ENCODE measurements at regions not wholly inside any gene's neighbourhood (a gene's known extent, or its start where the extent isn't known, plus 50 kb on each side); places are given as distances from the start of the nearest gene placed in this dataset.

DNA sequence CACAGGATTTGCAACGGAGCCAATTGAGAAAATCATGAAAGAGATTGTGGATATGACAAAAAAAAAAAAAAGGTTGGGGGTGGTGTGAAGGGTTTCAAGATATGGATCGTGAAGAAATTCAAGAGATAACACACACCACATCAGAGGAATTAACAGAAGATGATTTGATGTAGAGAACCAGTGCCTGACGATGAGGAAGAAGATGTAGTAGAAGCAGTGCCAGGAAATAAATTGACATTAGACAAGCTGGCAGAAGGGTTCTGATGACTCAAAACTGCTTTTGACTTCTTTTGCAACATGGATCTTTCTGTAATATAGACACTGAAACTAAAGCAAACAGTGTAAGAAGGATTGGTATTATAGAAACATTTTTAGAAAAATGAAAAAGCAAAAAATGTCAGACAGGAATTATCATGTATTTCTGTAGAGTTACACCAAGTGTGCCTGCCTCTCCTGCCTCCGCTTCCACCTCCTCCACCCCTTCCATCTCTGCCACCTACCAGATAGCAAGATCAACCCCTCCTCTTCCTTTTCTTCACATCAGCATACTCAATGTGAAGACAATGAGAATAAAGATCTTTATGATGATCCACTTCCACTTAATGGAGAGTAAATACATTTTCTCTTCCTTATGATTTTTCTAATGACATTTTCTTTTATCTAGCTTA lies 127.5 kb upstream of the OTUD4 start:
- Histone ChIP-seq H3K27ac (no peak overlapping the region), H3K36me3 (ENCODE audit: low read depth, missing control alignments) (no peaks in the 10 kb centered on the region), H3K27me3 (no peaks in the 10 kb centered on the region), H3K4me1 (no peaks in the 10 kb centered on the region), H3K9me3 (no peaks in the 10 kb centered on the region), H3K4me3 (no peak overlapping the region)
- WGBS, 2 donors, result 87 to 88% methylated on average over 4 of the region's 4 CpGs
- TF ChIP-seq POLR2A (IDR thresholded peaks at IDR 0.05), result no peak
- TF ChIP-seq, protein P1, sequence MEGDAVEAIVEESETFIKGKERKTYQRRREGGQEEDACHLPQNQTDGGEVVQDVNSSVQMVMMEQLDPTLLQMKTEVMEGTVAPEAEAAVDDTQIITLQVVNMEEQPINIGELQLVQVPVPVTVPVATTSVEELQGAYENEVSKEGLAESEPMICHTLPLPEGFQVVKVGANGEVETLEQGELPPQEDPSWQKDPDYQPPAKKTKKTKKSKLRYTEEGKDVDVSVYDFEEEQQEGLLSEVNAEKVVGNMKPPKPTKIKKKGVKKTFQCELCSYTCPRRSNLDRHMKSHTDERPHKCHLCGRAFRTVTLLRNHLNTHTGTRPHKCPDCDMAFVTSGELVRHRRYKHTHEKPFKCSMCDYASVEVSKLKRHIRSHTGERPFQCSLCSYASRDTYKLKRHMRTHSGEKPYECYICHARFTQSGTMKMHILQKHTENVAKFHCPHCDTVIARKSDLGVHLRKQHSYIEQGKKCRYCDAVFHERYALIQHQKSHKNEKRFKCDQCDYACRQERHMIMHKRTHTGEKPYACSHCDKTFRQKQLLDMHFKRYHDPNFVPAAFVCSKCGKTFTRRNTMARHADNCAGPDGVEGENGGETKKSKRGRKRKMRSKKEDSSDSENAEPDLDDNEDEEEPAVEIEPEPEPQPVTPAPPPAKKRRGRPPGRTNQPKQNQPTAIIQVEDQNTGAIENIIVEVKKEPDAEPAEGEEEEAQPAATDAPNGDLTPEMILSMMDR (IDR thresholded peaks at IDR 0.05), result no peak
- DNase-seq, result no peak
- intact Hi-C loops (cut with DNase I; ENCODE audit: low total_unique reads), result no loop called here

DNA sequence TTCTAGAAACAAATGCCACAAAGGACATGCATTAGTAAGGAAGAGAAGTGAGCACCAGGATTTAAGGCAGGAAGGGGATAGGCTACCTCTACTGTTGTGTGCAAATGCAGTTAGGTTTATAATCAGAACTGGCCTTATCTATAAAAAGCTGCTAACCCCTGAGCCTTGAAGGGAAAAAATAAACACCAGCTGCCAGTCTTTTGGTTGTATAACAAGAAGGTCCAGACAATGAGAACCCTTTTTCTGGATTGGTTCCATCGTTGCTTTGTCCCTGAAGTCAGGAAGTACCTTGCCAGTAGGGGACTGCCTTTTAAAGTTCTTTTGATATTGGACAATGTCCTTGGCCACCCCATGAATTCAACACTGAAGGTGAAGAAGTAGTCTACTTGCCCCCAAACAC lies 126.7 kb upstream of the OTUD4 start:
- intact Hi-C loops (cut with DNase I; ENCODE audit: low total_unique reads), result no loop called here
- Histone ChIP-seq H3K4me1 (no peaks in the 10 kb centered on the region), H3K4me3 (no peak overlapping the region), H3K36me3 (ENCODE audit: low read depth, missing control alignments) (no peaks in the 10 kb centered on the region), H3K27ac (no peak overlapping the region), H3K9me3 (no peaks in the 10 kb centered on the region), H3K27me3 (no peaks in the 10 kb centered on the region)
- no peak for DNase-seq
- no peak for TF ChIP-seq POLR2A (IDR thresholded peaks at IDR 0.05)
- TF ChIP-seq, protein P1 (IDR thresholded peaks at IDR 0.05), result no peak
- WGBS, 2 donors, result 61 to 65% methylated on average over 1 of the region's 1 CpG

DNA sequence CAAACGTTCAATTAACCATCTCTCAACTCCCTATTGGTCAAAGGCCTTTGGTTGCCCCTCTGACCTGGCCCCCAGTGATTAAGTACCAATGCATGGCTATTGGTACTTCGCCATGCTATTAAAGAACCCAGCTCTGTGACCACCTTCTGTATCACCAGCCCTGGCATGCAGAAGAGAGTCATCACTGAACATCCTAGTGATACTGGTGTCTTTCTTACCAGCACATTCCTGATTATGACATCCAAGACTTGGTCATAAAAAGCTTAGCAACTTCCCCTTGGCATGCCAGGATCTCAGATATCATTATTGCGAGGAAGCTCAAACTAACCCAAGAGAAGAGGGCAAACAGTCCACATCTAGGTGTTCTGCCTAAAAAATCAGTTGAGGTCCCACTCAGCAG lies 122.3 kb upstream of the OTUD4 start:
- H3K27ac ChIP-seq, result no peak overlapping the region
- no peak overlapping the region for H3K4me3 ChIP-seq
- no peaks in the 10 kb centered on the region for H3K4me1 ChIP-seq
- WGBS, 2 donors, result 80 to 88% methylated on average over 3 of the region's 3 CpGs
- no peaks in the 10 kb centered on the region for H3K36me3 ChIP-seq (ENCODE audit: low read depth, missing control alignments)
- intact Hi-C loops (cut with DNase I; ENCODE audit: low total_unique reads), result no loop called here
- TF ChIP-seq, protein P1 (IDR thresholded peaks at IDR 0.05), result no peak
- no peak for TF ChIP-seq POLR2A (IDR thresholded peaks at IDR 0.05)
- H3K27me3 ChIP-seq, result no peaks in the 10 kb centered on the region
- no peak for DNase-seq
- H3K9me3 ChIP-seq, result no peaks in the 10 kb centered on the region

DNA sequence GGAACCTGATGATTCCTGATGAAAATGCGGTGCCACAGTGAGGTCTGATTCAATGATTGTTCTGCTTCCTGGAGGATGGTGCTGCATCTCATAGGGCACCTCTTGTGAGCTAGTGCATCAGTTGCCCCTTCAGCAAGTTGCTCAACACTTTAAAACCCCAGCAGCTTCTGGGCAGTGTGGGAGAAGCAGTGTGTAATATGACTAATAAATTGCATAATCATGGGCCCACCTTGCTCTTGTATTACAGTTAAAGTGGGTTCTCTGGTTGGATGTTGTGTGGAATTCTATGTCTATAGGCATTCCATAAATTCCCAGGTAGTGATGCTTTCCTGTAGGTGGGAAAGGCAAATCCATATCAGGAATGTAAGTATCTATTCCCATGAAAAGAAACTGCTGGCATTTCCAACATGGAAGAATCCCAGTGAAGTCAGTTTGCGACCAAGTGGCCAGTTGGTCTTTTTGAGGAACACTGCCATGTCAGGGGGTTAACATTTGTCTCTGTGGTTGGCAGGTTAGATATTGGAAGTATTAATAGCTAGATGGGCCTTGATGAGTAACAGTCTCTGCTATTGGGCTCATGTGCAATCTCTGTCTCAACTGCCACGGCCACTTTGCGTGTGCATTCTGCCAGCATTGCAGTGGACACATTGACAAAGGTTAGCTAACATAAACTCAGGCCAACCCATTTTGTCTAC lies 121.1 kb upstream of the OTUD4 start:
- WGBS, 2 donors, result 93 to 97% methylated on average over 4 of the region's 4 CpGs
- TF ChIP-seq, protein P1 (IDR thresholded peaks at IDR 0.05), result no peak
- TF ChIP-seq POLR2A (IDR thresholded peaks at IDR 0.05), result no peak
- intact Hi-C loops (cut with DNase I; ENCODE audit: low total_unique reads), result no loop called here
- no peaks in the 10 kb centered on the region for H3K9me3 ChIP-seq
- no peak overlapping the region for H3K27ac ChIP-seq
- H3K4me3 ChIP-seq, result no peak overlapping the region
- H3K4me1 ChIP-seq, result no peaks in the 10 kb centered on the region
- no peak for DNase-seq
- no peaks in the 10 kb centered on the region for H3K36me3 ChIP-seq (ENCODE audit: low read depth, missing control alignments)
- no peaks in the 10 kb centered on the region for H3K27me3 ChIP-seq
